Thymus (tissue), 11 donors: ENCODE measurements at regions not wholly inside any gene's neighbourhood (a gene's known extent, or its start where the extent isn't known, plus 50 kb on each side); places are given as distances from the start of the nearest gene placed in this dataset.
"Not testable (repeated sequence)": the region's sequence is repeated elsewhere in the genome, so short reads cannot be mapped to it uniquely, and the experiment has no call there.

Experiments used
- DNase-seq, 9 donors: peaks; one replicate each; pipeline ENCODE4 v3.0.0-alpha.2; 2013; ENCODE audit warnings: low spot score in 9 of 9, low read depth in 6 of 9, missing footprints in 1 of 9
- H3K27ac ChIP-seq, 2 donors: one replicate each; pipeline ENCODE4 v1.5.1; 2013; ENCODE audit warnings: control low read depth in 1 of 2, low read depth in 1 of 2, low read length in 1 of 2, mild to moderate bottlenecking in 1 of 2, moderate library complexity in 1 of 2
- H3K27me3 ChIP-seq, 2 donors: one replicate each; pipeline ENCODE4 v1.5.1; 2013; ENCODE audit warnings: low read length in 1 of 2; ENCODE audit not compliant: control insufficient read depth in 2 of 2, insufficient read depth in 1 of 2
- H3K36me3 ChIP-seq, 2 donors: one replicate each; pipeline ENCODE4 v1.5.1; 2013; ENCODE audit warnings: low read length in 1 of 2, mild to moderate bottlenecking in 1 of 2, moderate library complexity in 1 of 2; ENCODE audit not compliant: control insufficient read depth in 2 of 2, insufficient read depth in 2 of 2
- H3K4me1 ChIP-seq, 2 donors: one replicate each; pipeline ENCODE4 v1.5.1; 2013; ENCODE audit warnings: low read length in 2 of 2; ENCODE audit not compliant: control insufficient read depth in 2 of 2, insufficient read depth in 2 of 2
- H3K4me3 ChIP-seq, 2 donors: one replicate each; pipeline ENCODE4 v1.5.1; 2013; ENCODE audit warnings: low read length in 2 of 2, control low read depth in 1 of 2, mild to moderate bottlenecking in 1 of 2
- H3K9me3 ChIP-seq, 2 donors: one replicate each; pipeline ENCODE4 v1.5.1; 2013; ENCODE audit warnings: low read length in 1 of 2, mild to moderate bottlenecking in 1 of 2; ENCODE audit not compliant: control insufficient read depth in 2 of 2, insufficient read depth in 1 of 2
- WGBS: extraction: QIAGEN DNeasy Blood & Tissue Kit; methylation state at CpG from one replicate; pipeline ENCODE4 v1.1.7; 2013; 5-methylcytosine and 5-hydroxymethylcytosine counted together
- donor health status: healthy.

GRCh38 chr16:29087673-29088072, 102.8 kb downstream of the LAT start:
- not testable (repeated sequence) for H3K36me3 ChIP-seq, DNase-seq, H3K4me3 ChIP-seq, H3K27ac ChIP-seq, H3K4me1 ChIP-seq, H3K9me3 ChIP-seq, H3K27me3 ChIP-seq
- 85% methylated on average over 4 of the region's 4 CpGs for WGBS

DNA sequence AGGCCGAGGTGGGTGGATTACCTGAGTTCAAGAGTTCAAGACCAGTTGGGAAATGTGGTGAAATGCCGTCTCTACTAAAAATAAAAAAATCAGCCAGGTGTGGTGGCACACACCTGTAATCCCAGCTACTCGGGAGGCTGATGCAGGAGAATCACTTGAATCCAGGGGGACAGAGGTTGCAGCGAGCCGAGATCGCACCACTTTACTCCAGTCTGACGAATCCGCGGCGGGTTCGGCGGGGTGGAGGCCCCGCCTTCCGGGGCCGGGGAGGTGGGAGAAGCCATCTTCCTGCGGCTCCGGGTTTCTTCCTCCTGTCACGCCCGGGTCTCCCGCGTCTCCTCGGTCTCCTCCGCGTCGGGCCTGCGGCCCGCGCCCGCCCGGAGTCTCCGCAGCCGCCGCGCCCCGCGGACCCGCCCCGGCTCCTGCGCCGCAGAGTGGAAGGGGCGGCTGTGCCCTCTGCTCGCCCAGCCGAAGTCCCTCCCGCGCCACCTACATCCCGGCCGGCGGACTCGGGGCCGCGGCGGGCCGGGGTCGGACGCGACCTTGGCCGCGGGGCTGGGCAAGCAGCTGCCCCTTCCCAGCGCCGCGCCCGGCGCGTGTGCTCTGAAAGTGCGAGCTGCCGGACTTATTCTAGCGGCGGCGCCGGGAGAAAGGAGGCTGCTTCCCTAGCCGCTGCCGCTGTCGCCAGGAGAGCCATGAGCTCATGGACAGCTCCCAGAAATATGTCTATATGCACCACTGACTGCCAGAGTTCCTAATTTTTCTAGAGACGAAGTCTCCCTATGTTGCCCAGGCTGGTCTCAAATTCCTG, 97.2 kb downstream of the LAT start:
- not testable (repeated sequence) for H3K9me3 ChIP-seq, H3K36me3 ChIP-seq, H3K4me1 ChIP-seq, H3K27me3 ChIP-seq
- DNase-seq: peak in 1 of 9 donors; percentile 23
- peak overlapping the region in 1 of 2 donors; percentile 42 for H3K27ac ChIP-seq
- H3K4me3 ChIP-seq: peak overlapping the region; percentile 30 to 41
- 12% methylated on average over 32 of the region's 74 CpGs for WGBS

GRCh38 chr16:29074554-29075402, 89.9 kb downstream of the LAT start:
- Histone ChIP-seq H3K27ac (peak overlapping the region; percentile 71 to 80), H3K4me3 (peak overlapping the region; percentile 27 to 32), H3K4me1 (peaks cover 0 to 13% of the 10 kb centered on the region in 2 donors)
- WGBS: 12% methylated on average over 37 of the region's 38 CpGs
- DNase-seq: peak in 4 of 9 donors; percentile 8 to 59 (median 29)
- H3K36me3 ChIP-seq, H3K27me3 ChIP-seq, H3K9me3 ChIP-seq: not testable (repeated sequence)

GRCh38 chr16:29062235-29062634, 77.4 kb downstream of the LAT start:
- not testable (repeated sequence) for H3K4me3 ChIP-seq, H3K9me3 ChIP-seq, DNase-seq, H3K27ac ChIP-seq, H3K36me3 ChIP-seq, H3K4me1 ChIP-seq, H3K27me3 ChIP-seq
- WGBS: no CpG with 5 or more reads among the region's 4 CpGs

DNA sequence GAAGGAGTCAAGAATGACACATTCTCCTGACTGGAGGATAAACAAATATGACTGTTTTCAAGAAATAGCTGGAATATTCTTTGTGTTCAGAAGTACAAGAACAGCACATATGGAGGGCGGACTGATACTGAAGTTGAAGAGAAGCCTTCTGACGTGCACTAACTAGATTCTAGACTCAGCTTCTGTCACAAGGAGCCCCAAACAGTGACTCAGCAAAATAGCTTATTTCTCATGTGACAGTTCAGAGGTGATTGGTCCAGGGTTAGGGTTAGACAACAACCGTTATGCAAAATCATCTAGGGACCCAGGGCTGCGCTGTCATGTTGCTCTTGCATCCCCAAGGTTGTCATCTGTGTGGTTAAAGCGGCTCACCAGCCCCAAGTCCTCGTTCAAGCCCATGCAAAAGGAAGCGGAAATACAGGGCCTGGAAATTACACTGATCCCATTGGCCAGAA, 76.6 kb downstream of the LAT start:
- H3K4me1 ChIP-seq, H3K9me3 ChIP-seq, DNase-seq, H3K4me3 ChIP-seq, H3K27me3 ChIP-seq, H3K27ac ChIP-seq, H3K36me3 ChIP-seq: not testable (repeated sequence)
- WGBS: 87% methylated on average over 3 of the region's 7 CpGs

DNA sequence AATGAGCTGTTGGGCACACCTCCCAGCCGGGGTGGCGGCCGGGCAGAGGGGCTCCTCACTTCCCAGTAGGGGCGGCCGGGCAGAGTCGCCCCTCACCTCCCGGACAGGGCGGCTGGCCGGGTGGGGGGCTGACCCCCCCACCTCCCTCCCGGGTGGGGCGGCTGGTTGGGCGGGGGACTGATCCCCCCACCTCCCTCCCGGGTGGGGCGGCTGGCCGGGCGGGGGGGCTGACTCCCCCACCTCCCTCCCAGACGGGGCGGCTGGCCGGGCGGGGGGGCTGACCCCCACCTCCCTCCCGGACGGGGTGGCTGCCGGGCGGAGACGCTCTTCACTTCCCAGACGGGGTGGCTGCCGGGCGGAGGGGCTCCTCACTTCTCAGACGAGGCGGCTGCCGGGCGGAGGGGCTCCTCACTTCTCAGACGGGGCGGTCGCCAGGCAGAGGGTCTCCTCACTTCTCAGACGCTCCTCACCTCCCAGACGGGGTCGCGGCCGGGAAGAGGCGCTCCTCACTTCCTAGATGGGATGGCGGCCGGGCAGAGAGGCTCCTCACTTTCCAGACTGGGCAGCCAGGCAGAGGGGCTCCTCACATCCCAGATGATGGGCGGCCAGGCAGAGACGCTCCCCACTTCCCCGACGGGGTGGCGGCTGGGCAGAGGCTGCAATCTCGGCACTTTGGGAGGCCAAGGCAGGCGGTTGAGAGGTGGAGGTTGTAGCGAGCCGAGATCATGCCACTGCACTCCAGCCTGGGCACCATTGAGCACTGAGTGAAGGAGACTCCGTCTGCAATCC, 75.4 kb downstream of the LAT start:
- not testable (repeated sequence) for H3K9me3 ChIP-seq, H3K36me3 ChIP-seq, H3K27ac ChIP-seq, H3K27me3 ChIP-seq, DNase-seq, H3K4me3 ChIP-seq, H3K4me1 ChIP-seq
- 98% methylated on average over 33 of the region's 53 CpGs for WGBS

DNA sequence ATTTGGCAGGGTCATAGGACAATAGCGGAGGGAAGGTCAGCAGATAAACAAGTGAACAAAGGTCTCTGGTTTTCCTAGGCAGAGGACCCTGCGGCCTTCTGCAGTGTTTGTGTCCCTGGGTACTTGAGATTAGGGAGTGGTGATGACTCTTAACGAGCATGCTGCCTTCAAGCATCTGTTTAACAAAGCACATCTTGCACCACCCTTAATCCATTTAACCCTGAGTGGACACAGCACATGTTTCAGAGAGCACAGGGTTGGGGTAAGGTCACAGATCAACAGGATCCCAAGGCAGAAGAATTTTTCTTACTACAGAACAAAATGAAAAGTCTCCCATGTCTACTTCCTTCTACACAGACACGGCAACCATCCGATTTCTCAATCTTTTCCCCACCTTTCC, 74.7 kb downstream of the LAT start:
- WGBS: no CpG with 5 or more reads among the region's 5 CpGs

More for the DNA sequence above, 74.7 kb downstream of the LAT start:
- not testable (repeated sequence) for H3K4me3 ChIP-seq, DNase-seq, H3K9me3 ChIP-seq, H3K27me3 ChIP-seq, H3K36me3 ChIP-seq, H3K27ac ChIP-seq, H3K4me1 ChIP-seq
